Osteoblast (primary cell): ENCODE measurements at regions not wholly inside any gene's neighbourhood (a gene's known extent, or its start where the extent isn't known, plus 50 kb on each side); places are given as distances from the start of the nearest gene placed in this dataset.

Source experiments
- DNase-seq: peaks from one replicate; pipeline ENCODE4 v3.0.0; 2011; ENCODE audit warnings: low spot score, mixed read lengths; ENCODE audit not compliant: insufficient read length; ENCODE audit errors: missing footprints
- H2AFZ ChIP-seq: 2 replicates; pipeline ENCODE4 v1.6.0; 2011; ENCODE audit warnings: mild to moderate bottlenecking, low read length
- H3K27ac ChIP-seq: 2 replicates; pipeline ENCODE4 v1.5.1; 2011; ENCODE audit warnings: mild to moderate bottlenecking, low read depth, low read length, moderate library complexity
- H3K27me3 ChIP-seq: 2 replicates; pipeline ENCODE4 v1.6.0; 2012; ENCODE audit warnings: mild to moderate bottlenecking, control low read depth, inconsistent platforms, low read length, moderate library complexity; ENCODE audit not compliant: insufficient read depth
- H3K36me3 ChIP-seq: 2 replicates; pipeline ENCODE4 v1.5.1; 2011; ENCODE audit warnings: mild to moderate bottlenecking, low read length, control low read depth, moderate library complexity; ENCODE audit not compliant: insufficient read depth
- H3K4me1 ChIP-seq: 2 replicates; pipeline ENCODE4 v1.5.1; 2011; ENCODE audit warnings: mild to moderate bottlenecking, low read length, control low read depth, moderate library complexity; ENCODE audit not compliant: insufficient read depth
- H3K4me2 ChIP-seq: 2 replicates; pipeline ENCODE4 v1.6.0; 2011; ENCODE audit warnings: mild to moderate bottlenecking, low read length; ENCODE audit not compliant: insufficient read depth
- H3K4me3 ChIP-seq: fragments of 200-600 bp; sonication (generic); 3 replicates; pipeline ENCODE4 v1.5.1; 2012; ENCODE audit warnings: mild to moderate bottlenecking, low read length, inconsistent platforms; ENCODE audit not compliant: insufficient read depth
- H3K79me2 ChIP-seq: 2 replicates; pipeline ENCODE4 v1.6.0; 2012; ENCODE audit warnings: mild to moderate bottlenecking, low read length, control low read depth, inconsistent platforms; ENCODE audit not compliant: insufficient read depth
- H3K9me3 ChIP-seq: 2 replicates; pipeline ENCODE4 v1.5.1; 2011; ENCODE audit warnings: low read depth, low read length, control low read depth
- H4K20me1 ChIP-seq: 2 replicates; pipeline ENCODE4 v1.6.0; 2012; ENCODE audit warnings: mild to moderate bottlenecking, low read length, control low read depth; ENCODE audit not compliant: insufficient read depth
- CTCF ChIP-seq: IDR thresholded peaks from 2 replicates; pipeline ENCODE4 v1.5.1; 2011; ENCODE audit warnings: mild to moderate bottlenecking, low read depth, low read length, moderate library complexity; ENCODE audit errors: extremely low read depth

GRCh38 chr1:115565791-115566190, 76.0 kb upstream of the VANGL1 start:
- TF ChIP-seq CTCF: no peak
- no peak for DNase-seq
- H4K20me1 ChIP-seq: no peaks in the 10 kb centered on the region

GRCh38 chr1:115565353-115565752, 76.4 kb upstream of the VANGL1 start:
- Histone ChIP-seq H3K36me3 (no peaks in the 10 kb centered on the region), H3K79me2 (no peaks in the 10 kb centered on the region), H3K4me3 (no peak overlapping the region), H3K27me3 (peaks cover 17% of the 10 kb centered on the region), H4K20me1 (no peaks in the 10 kb centered on the region), H3K27ac (no peak overlapping the region), H2AFZ (no peak overlapping the region), H3K9me3 (peaks cover 4% of the 10 kb centered on the region), H3K4me1 (no peaks in the 10 kb centered on the region), H3K4me2 (no peak overlapping the region)
- DNase-seq: no peak
- no peak for TF ChIP-seq CTCF

More at GRCh38 chr1:115565791-115566190, 76.0 kb upstream of the VANGL1 start:
- no peak overlapping the region for H2AFZ ChIP-seq
- H3K9me3 ChIP-seq: peaks cover 4% of the 10 kb centered on the region
- no peaks in the 10 kb centered on the region for H3K79me2 ChIP-seq
- H3K4me3 ChIP-seq: no peak overlapping the region
- no peaks in the 10 kb centered on the region for H3K4me1 ChIP-seq
- no peak overlapping the region for H3K4me2 ChIP-seq
- H3K36me3 ChIP-seq: no peaks in the 10 kb centered on the region
- H3K27me3 ChIP-seq: peaks cover 17% of the 10 kb centered on the region
- no peak overlapping the region for H3K27ac ChIP-seq

GRCh38 chr1:115564201-115564600, 77.6 kb upstream of the VANGL1 start:
- no peak overlapping the region for H3K27ac ChIP-seq
- H3K36me3 ChIP-seq: no peaks in the 10 kb centered on the region
- H4K20me1 ChIP-seq: no peaks in the 10 kb centered on the region
- peak overlapping the region; percentile 37 for H2AFZ ChIP-seq
- no peak for TF ChIP-seq CTCF
- H3K4me2 ChIP-seq: peak overlapping the region; percentile 31
- H3K9me3 ChIP-seq: peaks cover 4% of the 10 kb centered on the region
- no peaks in the 10 kb centered on the region for H3K4me1 ChIP-seq
- no peaks in the 10 kb centered on the region for H3K79me2 ChIP-seq
- peak overlapping the region; percentile 48 for H3K4me3 ChIP-seq
- peaks cover 17% of the 10 kb centered on the region for H3K27me3 ChIP-seq
- no peak for DNase-seq

GRCh38 chr1:115560027-115560426, 81.7 kb upstream of the VANGL1 start:
- Histone ChIP-seq H3K4me3 (no peak overlapping the region), H3K4me1 (peaks cover 7% of the 10 kb centered on the region), H3K79me2 (no peaks in the 10 kb centered on the region), H2AFZ (no peak overlapping the region), H4K20me1 (no peaks in the 10 kb centered on the region), H3K4me2 (no peak overlapping the region), H3K27me3 (peaks cover 17% of the 10 kb centered on the region), H3K27ac (no peak overlapping the region), H3K36me3 (no peaks in the 10 kb centered on the region), H3K9me3 (no peaks in the 10 kb centered on the region)
- no peak for DNase-seq
- no peak for TF ChIP-seq CTCF
